GM12864 (cell line): ENCODE measurements at regions not wholly inside any gene's neighbourhood (a gene's known extent, or its start where the extent isn't known, plus 50 kb on each side); places are given as distances from the start of the nearest gene placed in this dataset.

Source experiments
- DNase-seq: peaks from one replicate; pipeline ENCODE4 v3.0.0-alpha.2; 2011; ENCODE audit warnings: low read depth
- H3K4me3 ChIP-seq: 2 replicates; pipeline ENCODE4 v1.5.1; 2011; ENCODE audit warnings: mild to moderate bottlenecking, low read depth, low read length, control low read depth
- CTCF ChIP-seq: IDR thresholded peaks from 2 replicates; pipeline ENCODE4 v1.5.1; 2011; ENCODE audit warnings: low read depth, mild to moderate bottlenecking, moderate library complexity, low read length, control low read depth, inconsistent platforms; ENCODE audit errors: missing control alignments

- no peak for TF ChIP-seq CTCF
- DNase-seq = no peak
- no peak overlapping the region for H3K4me3 ChIP-seq
These were observed 115.4 kb downstream of the ACAA2 start for GRCh38 chr18:49697757-49698524.

- TF ChIP-seq CTCF = no peak
- DNase-seq = no peak
- H3K4me3 ChIP-seq = no peak overlapping the region
These were observed 116.3 kb downstream of the ACAA2 start for GRCh38 chr18:49697049-49697448.

GRCh38 chr18:49694402-49694801, 118.9 kb downstream of the ACAA2 start:
- no peak for DNase-seq
- no peak overlapping the region for H3K4me3 ChIP-seq
- no peak for TF ChIP-seq CTCF

- DNase-seq = no peak
- TF ChIP-seq CTCF = no peak
- H3K4me3 ChIP-seq = no peak overlapping the region
These were observed 119.7 kb downstream of the ACAA2 start for GRCh38 chr18:49693717-49694005.

- DNase-seq = no peak
- H3K4me3 ChIP-seq = no peak overlapping the region
- TF ChIP-seq CTCF = no peak
These were observed 120.2 kb downstream of the ACAA2 start for GRCh38 chr18:49692906-49693716.

GRCh38 chr18:49691177-49691608, 122.1 kb downstream of the ACAA2 start:
- DNase-seq = no peak
- TF ChIP-seq CTCF = no peak

More at GRCh38 chr18:49691177-49691608, 122.1 kb downstream of the ACAA2 start:
- no peak overlapping the region for H3K4me3 ChIP-seq
